ENCODE measurements at regions not wholly inside any gene's neighbourhood (a gene's known extent, or its start where the extent isn't known, plus 50 kb on each side); places are given as distances from the start of the nearest gene placed in this dataset.

DNA sequence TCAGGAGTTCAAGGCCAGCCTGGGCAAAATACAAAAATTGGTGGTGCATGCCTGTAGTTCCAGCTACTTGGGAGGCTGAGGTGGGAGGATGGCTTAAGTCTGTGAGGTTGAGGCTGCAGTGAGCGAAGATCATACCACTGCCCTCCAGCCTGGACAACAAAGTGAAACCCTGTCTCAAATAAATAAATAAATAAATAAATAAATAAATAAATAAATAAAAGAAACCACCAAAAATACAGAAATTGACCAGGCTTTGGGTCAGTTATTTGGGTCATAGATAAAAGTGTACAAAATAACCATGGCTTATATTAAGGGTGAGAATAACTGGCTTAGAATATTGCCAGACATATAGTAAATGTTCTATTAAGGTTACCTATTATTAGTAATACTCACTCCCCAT is 129.2 kb downstream of the NEUROD6 start:
- TF ChIP-seq POLR2AphosphoS5 (IDR thresholded peaks at IDR 0.05) (no peak), POLR2A (IDR thresholded peaks at IDR 0.05) (no peak)
- TF ChIP-seq, protein P1, sequence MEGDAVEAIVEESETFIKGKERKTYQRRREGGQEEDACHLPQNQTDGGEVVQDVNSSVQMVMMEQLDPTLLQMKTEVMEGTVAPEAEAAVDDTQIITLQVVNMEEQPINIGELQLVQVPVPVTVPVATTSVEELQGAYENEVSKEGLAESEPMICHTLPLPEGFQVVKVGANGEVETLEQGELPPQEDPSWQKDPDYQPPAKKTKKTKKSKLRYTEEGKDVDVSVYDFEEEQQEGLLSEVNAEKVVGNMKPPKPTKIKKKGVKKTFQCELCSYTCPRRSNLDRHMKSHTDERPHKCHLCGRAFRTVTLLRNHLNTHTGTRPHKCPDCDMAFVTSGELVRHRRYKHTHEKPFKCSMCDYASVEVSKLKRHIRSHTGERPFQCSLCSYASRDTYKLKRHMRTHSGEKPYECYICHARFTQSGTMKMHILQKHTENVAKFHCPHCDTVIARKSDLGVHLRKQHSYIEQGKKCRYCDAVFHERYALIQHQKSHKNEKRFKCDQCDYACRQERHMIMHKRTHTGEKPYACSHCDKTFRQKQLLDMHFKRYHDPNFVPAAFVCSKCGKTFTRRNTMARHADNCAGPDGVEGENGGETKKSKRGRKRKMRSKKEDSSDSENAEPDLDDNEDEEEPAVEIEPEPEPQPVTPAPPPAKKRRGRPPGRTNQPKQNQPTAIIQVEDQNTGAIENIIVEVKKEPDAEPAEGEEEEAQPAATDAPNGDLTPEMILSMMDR (IDR thresholded peaks at IDR 0.05), result no peak
